A673 (cell line): ENCODE measurements at regions not wholly inside any gene's neighbourhood (a gene's known extent, or its start where the extent isn't known, plus 50 kb on each side); places are given as distances from the start of the nearest gene placed in this dataset.

Experiments used
- EZH2 ChIP-seq: fragments of 200-600 bp; sonication (generic); IDR thresholded peaks from 2 replicates; pipeline ENCODE4 v1.6.1; 2017; ENCODE audit warnings: borderline replicate concordance, low read depth, mild to moderate bottlenecking, mixed read lengths, antibody characterized with exemption, low read length; ENCODE audit not compliant: poor library complexity, severe bottlenecking
- TF ChIP-seq, protein P1 (sequence below): fragments of 300-800, 200-600 bp; sonication (generic); conservative IDR thresholded peaks from 2 replicates; pipeline ENCODE4 v1.5.1; 2017; ENCODE audit warnings: low read depth, mild to moderate bottlenecking, antibody characterized with exemption, low read length, moderate library complexity, mixed read lengths

DNA sequence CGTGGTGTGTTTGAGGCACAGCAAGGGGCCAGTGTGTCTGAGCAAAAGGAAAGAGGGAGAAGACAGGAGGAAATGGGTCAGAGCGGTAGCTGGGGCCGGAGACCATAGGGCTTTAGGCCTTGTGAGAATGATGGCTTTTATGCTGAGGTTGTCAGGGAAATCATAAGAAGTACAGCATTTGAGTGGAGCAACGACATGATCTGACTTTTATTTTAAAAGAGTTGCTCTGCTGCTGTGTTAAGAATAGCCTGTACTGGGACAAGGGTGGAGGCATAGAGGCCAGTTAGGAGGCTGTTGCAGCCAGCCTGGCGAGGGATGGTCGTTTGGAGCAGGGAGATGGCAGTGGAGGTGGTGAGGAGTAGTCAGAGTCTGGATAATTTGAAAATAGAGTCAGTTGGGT, 174.3 kb downstream of the SNX10 start:
- TF ChIP-seq, protein P1, sequence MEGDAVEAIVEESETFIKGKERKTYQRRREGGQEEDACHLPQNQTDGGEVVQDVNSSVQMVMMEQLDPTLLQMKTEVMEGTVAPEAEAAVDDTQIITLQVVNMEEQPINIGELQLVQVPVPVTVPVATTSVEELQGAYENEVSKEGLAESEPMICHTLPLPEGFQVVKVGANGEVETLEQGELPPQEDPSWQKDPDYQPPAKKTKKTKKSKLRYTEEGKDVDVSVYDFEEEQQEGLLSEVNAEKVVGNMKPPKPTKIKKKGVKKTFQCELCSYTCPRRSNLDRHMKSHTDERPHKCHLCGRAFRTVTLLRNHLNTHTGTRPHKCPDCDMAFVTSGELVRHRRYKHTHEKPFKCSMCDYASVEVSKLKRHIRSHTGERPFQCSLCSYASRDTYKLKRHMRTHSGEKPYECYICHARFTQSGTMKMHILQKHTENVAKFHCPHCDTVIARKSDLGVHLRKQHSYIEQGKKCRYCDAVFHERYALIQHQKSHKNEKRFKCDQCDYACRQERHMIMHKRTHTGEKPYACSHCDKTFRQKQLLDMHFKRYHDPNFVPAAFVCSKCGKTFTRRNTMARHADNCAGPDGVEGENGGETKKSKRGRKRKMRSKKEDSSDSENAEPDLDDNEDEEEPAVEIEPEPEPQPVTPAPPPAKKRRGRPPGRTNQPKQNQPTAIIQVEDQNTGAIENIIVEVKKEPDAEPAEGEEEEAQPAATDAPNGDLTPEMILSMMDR = no peak
- no peak for TF ChIP-seq EZH2
